ENCODE measurements at regions not wholly inside any gene's neighbourhood (a gene's known extent, or its start where the extent isn't known, plus 50 kb on each side); places are given as distances from the start of the nearest gene placed in this dataset.

- DNase-seq (ENCODE audit: low read depth): no peak
These were observed 651.0 kb downstream of the NR2F1-AS1 start for GRCh38 chr5:92930057-92930456.

GRCh38 chr5:92927291-92927778 lies 653.7 kb downstream of the NR2F1-AS1 start:
- DNase-seq (ENCODE audit: low read depth): no peak

GRCh38 chr5:92923885-92924284 lies 657.1 kb downstream of the NR2F1-AS1 start:
- no peak for DNase-seq (ENCODE audit: low read depth)

- DNase-seq (ENCODE audit: low read depth): no peak
These were observed 658.6 kb downstream of the NR2F1-AS1 start for GRCh38 chr5:92922231-92922967.

DNA sequence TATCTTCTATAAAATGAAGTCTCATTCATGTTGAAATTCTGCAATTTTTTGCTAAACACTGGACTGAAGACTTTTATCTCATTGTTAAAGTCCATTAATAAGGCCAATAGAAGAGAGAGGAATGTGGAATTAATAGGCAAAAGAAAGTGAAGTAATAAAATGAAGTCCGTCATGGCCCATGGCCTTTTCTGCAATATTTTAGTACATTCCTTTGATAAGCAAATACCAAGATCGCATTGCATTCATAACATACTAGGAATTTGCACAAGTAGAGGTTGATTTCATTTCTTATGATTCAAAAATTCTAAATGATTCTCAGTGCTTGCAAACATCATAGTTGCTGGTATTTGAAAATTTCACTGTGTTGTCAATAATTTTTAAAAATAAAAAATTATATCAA lies 664.0 kb downstream of the NR2F1-AS1 start:
- DNase-seq (ENCODE audit: low read depth): peak; percentile 3

- peak; percentile 46 for DNase-seq (ENCODE audit: low read depth)
These were observed 665.0 kb downstream of the NR2F1-AS1 start for GRCh38 chr5:92916036-92916435.

- no peak for DNase-seq (ENCODE audit: low read depth)
These were observed 668.7 kb downstream of the NR2F1-AS1 start for GRCh38 chr5:92912283-92912682.

- no peak for DNase-seq (ENCODE audit: low read depth)
These were observed 669.2 kb downstream of the NR2F1-AS1 start for GRCh38 chr5:92911851-92912250.

GRCh38 chr5:92911293-92911692 lies 669.7 kb downstream of the NR2F1-AS1 start:
- DNase-seq (ENCODE audit: low read depth): no peak

- no peak for DNase-seq (ENCODE audit: low read depth)
These were observed 671.4 kb downstream of the NR2F1-AS1 start for GRCh38 chr5:92909602-92909962.

- no peak for DNase-seq (ENCODE audit: low read depth)
These were observed 671.9 kb downstream of the NR2F1-AS1 start for GRCh38 chr5:92908952-92909601.

GRCh38 chr5:92907938-92908606 lies 672.9 kb downstream of the NR2F1-AS1 start:
- DNase-seq (ENCODE audit: low read depth): peak; percentile 74

DNA sequence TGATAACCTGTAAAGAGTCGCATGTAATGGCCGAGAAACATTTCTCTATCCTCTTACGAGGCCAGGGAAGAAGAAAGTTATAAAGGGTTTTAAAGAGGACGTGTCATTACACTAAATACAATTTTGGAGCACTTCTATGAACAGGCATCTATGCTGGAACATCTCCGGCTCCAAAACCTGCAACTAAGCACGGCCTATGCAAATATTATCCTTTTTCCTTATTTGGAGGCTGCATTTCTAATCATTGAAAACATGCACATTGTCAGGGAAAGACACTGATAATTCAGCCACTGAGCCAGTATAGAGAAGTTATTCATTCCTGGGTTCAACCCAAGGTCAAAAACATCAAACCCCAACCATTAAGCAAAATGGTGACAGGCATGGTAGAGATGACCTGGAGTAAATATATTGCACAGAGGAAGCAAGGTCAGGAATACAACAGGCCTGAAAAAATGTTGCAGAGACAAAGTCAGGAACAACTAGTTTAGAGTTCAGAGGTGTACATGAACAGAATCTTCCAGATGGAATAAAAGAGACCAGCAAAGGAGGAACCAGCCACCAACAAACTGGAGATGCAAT lies 674.1 kb downstream of the NR2F1-AS1 start:
- no peak for DNase-seq (ENCODE audit: low read depth)

GRCh38 chr5:92904021-92904420 lies 677.0 kb downstream of the NR2F1-AS1 start:
- no peak for DNase-seq (ENCODE audit: low read depth)

- no peak for DNase-seq (ENCODE audit: low read depth)
These were observed 681.4 kb downstream of the NR2F1-AS1 start for GRCh38 chr5:92899611-92900010.

DNA sequence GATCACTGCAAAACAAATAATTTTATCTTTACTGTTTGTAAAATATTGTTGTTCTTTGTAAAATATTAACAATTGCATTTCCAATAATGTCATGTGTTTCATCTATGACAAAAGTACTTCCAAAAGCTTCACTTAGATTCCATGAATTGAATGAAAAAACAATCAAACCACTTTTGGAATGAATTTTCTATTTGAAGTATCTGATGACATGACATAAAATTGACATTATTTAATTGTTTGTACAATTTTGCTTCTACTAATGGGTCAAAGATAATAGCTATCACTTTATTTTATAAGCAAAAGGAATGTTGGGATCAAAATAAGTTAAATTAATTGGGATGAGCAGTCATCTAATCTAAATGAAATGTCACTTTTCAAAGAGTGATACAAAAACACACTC lies 684.3 kb downstream of the NR2F1-AS1 start:
- no peak for DNase-seq (ENCODE audit: low read depth)

DNA sequence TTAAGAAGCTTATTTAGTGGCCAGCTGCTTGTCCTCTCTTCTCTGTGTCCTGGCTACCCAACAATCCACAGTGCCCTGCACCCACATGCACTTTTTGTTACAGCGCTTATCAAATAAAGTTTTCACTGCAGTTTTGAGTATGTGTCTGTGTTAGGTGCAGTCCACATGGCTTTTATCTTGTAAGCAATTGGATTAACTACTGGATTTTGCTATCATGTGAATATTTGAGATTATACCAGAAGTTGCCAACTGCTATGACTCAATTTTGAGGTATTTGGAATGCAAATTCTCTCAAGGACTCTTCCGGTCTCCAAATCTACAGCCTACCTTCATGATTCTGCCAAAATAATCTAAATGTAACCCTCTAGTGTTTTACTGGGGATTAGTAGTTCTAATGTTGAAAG lies 690.2 kb downstream of the NR2F1-AS1 start:
- DNase-seq (ENCODE audit: low read depth): no peak

DNA sequence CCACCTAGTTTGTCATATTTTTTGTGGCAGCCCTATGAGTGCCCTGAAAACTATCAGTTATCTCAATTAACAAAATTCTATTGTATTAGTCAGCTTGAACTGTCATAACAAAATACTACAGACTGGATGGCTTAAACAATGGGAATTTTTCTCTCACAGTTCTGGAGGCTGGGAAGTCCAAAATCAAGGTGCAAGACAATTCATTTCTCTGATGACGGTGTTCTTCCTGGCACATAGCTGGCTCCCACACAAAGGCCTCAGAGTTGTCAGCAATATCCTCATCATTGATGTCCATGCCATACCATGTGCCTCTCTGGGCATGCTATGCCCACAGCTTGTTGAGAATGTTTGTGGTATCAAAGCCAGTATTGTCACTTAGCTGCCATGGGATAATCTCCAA lies 691.9 kb downstream of the NR2F1-AS1 start:
- no peak for DNase-seq (ENCODE audit: low read depth)

DNA sequence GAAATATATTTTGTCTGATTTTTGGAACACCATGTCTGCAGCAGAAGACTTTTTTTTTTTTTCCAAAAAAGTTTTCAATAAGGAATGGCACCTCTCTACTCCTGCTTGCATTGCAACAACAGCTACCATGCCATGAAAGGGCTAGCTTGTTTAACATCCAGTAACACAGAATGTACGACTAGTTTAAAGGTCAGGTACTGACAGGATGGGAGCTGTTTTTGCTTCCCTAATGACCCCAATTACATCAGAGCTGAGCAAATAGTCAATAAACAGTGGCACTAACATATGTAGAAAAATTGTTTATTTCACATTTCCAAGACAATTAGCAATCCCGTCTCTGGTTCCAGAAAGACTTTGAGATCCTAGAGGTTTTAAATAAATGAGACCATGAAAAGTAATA lies 693.8 kb downstream of the NR2F1-AS1 start:
- DNase-seq (ENCODE audit: low read depth): no peak

DNA sequence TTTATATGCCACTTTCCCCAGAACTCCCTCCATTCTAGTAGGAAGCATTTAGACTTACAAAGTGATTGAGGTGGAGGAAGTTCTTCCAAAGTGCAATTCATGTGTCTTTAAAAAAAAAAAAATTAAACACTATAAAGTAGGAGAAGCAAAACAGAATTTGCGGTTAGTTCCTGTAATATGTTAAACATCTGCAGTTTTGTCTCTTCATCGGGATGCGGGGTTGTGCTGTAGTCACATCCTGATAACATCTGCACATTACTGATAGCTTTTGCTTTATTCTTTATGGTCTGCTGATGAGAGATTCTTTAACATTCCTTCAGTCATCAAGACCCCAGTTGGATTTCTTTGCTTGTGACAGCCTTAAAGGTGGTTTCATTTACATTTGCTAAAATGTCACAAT lies 694.3 kb downstream of the NR2F1-AS1 start:
- DNase-seq (ENCODE audit: low read depth): no peak

DNA sequence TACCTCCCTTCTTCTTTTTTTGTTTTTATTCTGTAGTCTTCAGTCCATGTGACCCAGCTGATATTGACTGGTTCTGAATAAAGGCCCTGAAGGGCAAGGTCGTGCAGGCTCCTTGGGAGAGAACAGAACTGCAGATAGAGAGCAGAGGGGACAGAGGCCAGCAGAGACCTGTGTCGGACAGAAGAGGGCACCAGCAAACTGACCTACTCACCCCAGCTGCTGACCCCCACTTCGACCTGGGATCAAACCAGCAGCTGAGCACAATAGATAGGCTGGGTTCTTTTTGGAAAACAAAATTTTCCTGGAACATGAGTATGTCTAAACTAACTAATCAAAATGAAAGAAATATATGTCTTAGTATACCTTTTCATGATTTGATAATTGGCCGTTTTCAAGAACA lies 695.1 kb downstream of the NR2F1-AS1 start:
- no peak for DNase-seq (ENCODE audit: low read depth)

DNA sequence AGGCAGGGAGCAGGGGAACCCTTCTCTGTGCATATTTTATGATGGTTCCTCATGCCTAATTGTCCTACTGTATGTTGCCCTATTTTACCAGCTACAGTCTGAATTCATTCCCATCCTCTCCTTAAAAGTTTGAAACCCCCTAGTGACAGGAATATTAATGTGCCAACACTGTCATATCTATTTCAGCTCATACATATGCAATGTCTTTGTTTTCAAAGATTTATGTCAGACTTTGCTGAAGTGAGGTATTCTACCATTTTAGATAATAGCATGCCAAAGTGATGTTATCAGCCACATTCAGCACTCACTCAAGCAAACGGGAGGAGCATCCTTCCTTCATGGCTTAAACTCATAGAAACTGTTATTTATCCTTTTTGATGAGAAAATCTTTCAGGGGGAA lies 696.5 kb downstream of the NR2F1-AS1 start:
- DNase-seq (ENCODE audit: low read depth): no peak
